ENCODE measurements at regions not wholly inside any gene's neighbourhood (a gene's known extent, or its start where the extent isn't known, plus 50 kb on each side); places are given as distances from the start of the nearest gene placed in this dataset.

DNA sequence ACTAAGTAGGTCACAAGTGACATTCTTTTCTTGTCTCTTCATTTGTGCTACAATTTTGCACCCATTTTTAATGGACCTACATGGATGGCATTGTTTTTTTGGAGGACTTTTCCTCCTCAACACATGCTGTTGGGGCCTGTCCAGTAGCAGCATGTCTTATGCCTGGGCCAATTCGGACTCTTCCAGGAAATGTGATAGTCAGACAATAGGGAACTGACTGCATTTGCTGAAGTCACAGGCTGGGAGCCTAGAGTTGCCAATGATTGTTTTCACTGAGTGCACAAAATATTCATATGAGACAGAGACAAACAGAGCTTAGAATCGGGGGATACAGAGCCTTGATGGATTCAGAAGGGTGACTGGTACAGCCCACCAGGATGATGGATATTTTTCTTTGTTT, 867.3 kb upstream of the GOT2 start:
- TF ChIP-seq, protein P1, sequence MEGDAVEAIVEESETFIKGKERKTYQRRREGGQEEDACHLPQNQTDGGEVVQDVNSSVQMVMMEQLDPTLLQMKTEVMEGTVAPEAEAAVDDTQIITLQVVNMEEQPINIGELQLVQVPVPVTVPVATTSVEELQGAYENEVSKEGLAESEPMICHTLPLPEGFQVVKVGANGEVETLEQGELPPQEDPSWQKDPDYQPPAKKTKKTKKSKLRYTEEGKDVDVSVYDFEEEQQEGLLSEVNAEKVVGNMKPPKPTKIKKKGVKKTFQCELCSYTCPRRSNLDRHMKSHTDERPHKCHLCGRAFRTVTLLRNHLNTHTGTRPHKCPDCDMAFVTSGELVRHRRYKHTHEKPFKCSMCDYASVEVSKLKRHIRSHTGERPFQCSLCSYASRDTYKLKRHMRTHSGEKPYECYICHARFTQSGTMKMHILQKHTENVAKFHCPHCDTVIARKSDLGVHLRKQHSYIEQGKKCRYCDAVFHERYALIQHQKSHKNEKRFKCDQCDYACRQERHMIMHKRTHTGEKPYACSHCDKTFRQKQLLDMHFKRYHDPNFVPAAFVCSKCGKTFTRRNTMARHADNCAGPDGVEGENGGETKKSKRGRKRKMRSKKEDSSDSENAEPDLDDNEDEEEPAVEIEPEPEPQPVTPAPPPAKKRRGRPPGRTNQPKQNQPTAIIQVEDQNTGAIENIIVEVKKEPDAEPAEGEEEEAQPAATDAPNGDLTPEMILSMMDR (IDR thresholded peaks at IDR 0.05; ENCODE audit: low read depth, low read length, missing control alignments): no peak
- DNase-seq: no peak
- Histone ChIP-seq H3K27me3 (replicated peaks) (no peaks in the 10 kb centered on the region), H3K27ac (no peak overlapping the region), H3K4me3 (ENCODE audit: low read depth, low read length) (no peak overlapping the region), H3K36me3 (replicated peaks) (no peaks in the 10 kb centered on the region)
- in situ Hi-C loops (cut with HindIII; ENCODE audit: low pct_ligation_motif_present, low sequenced_read_pairs): no loop called here

DNA sequence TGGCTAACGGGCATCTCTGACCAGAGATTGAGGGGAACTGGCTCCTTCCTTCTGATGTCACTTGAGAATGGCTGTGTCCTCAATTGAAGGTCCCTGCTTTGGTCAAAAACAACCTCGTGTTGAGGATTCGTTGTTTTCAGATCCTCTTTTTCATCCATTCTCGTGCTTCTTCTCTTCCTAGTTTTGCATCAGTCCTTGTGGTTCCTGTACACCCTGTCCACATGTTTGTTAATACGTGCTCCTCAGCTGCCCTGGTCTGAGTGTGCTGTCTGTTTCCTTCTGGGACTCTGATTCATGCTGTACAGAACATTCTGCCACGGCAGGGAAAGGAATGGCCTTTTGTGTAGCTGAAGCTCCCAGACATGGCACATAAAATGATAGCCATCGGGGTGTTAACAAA, 863.2 kb upstream of the GOT2 start:
- H3K27ac ChIP-seq: no peak overlapping the region
- peak; percentile 43 for DNase-seq
- H3K4me3 ChIP-seq (ENCODE audit: low read depth, low read length): no peak overlapping the region
- no peaks in the 10 kb centered on the region for H3K27me3 ChIP-seq (replicated peaks)
- in situ Hi-C loops (cut with HindIII; ENCODE audit: low pct_ligation_motif_present, low sequenced_read_pairs): no loop called here
- TF ChIP-seq, protein P1 (IDR thresholded peaks at IDR 0.05; ENCODE audit: low read depth, low read length, missing control alignments): no peak
- H3K36me3 ChIP-seq (replicated peaks): no peaks in the 10 kb centered on the region

DNA sequence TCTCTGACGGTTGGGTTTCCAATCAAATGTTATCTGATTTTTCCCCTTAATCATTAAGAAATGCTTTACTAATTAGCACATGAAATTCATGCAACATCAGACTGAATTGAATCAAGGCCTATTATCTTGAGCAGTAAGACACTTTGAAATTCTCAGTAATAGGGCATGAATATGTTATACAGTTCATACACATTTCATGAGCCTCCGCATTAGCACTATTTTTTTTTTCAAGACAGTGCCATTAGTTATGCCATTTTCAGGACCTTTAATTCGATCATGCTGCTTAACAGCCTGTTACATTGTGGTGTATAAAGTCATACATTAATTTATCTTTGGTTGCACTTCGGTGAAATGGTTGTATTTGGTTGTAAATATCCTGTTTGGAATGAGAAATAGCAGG, 862.6 kb upstream of the GOT2 start:
- no peaks in the 10 kb centered on the region for H3K36me3 ChIP-seq (replicated peaks)
- H3K4me3 ChIP-seq (ENCODE audit: low read depth, low read length): no peak overlapping the region
- DNase-seq: no peak
- in situ Hi-C loops (cut with HindIII; ENCODE audit: low pct_ligation_motif_present, low sequenced_read_pairs): no loop called here
- no peak overlapping the region for H3K27ac ChIP-seq
- no peaks in the 10 kb centered on the region for H3K27me3 ChIP-seq (replicated peaks)
- TF ChIP-seq, protein P1 (IDR thresholded peaks at IDR 0.05; ENCODE audit: low read depth, low read length, missing control alignments): no peak

- Histone ChIP-seq H3K27ac (peak overlapping the region; percentile 48), H3K27me3 (replicated peaks) (no peaks in the 10 kb centered on the region)
- in situ Hi-C loops (cut with HindIII; ENCODE audit: low pct_ligation_motif_present, low sequenced_read_pairs): no loop called here
Measured at GRCh38 chr16:59593194-59593661, 859.1 kb upstream of the GOT2 start.

GRCh38 chr16:59591480-59591879, 857.4 kb upstream of the GOT2 start:
- Histone ChIP-seq H3K4me3 (ENCODE audit: low read depth, low read length) (no peak overlapping the region), H3K27me3 (replicated peaks) (no peaks in the 10 kb centered on the region), H3K27ac (no peak overlapping the region), H3K36me3 (replicated peaks) (no peaks in the 10 kb centered on the region)
- no peak for DNase-seq
- TF ChIP-seq, protein P1 (IDR thresholded peaks at IDR 0.05; ENCODE audit: low read depth, low read length, missing control alignments): peak; percentile 28
- in situ Hi-C loops (cut with HindIII; ENCODE audit: low pct_ligation_motif_present, low sequenced_read_pairs): no loop called here

More at GRCh38 chr16:59593194-59593661, 859.1 kb upstream of the GOT2 start:
- H3K36me3 ChIP-seq (replicated peaks): no peaks in the 10 kb centered on the region
- TF ChIP-seq, protein P1 (IDR thresholded peaks at IDR 0.05; ENCODE audit: low read depth, low read length, missing control alignments): no peak
- DNase-seq: peak; percentile 60
- H3K4me3 ChIP-seq (ENCODE audit: low read depth, low read length): no peak overlapping the region

DNA sequence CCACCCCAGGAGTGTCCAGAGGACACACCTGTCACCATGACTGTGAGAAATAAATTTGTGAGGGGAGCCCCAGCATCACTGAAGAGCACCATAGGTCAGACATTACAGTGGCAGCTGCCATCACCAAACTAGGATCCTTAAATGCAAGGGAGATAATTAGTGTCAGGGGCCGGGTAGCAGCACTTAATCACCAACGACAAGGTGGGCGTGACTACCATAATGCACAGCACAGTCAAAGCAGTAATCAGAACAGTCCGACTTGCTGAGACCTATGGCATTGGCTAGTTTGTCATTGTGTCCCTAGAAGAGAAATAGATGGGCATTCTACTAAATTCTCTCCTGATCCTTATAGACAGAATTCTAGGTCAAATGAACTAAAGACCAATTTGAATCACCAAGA, 856.7 kb upstream of the GOT2 start:
- no peak overlapping the region for H3K4me3 ChIP-seq (ENCODE audit: low read depth, low read length)
- no peak overlapping the region for H3K27ac ChIP-seq
- in situ Hi-C loops (cut with HindIII; ENCODE audit: low pct_ligation_motif_present, low sequenced_read_pairs): no loop called here
- TF ChIP-seq, protein P1 (IDR thresholded peaks at IDR 0.05; ENCODE audit: low read depth, low read length, missing control alignments): no peak
- no peaks in the 10 kb centered on the region for H3K27me3 ChIP-seq (replicated peaks)
- DNase-seq: no peak
- no peaks in the 10 kb centered on the region for H3K36me3 ChIP-seq (replicated peaks)
